Kidney (tissue), 13 donors: ENCODE measurements at regions not wholly inside any gene's neighbourhood (a gene's known extent, or its start where the extent isn't known, plus 50 kb on each side); places are given as distances from the start of the nearest gene placed in this dataset.
A peak's percentile ranks its signal among the peaks of the same experiment; 100 is the strongest.

Source experiments
- DNase-seq, 5 donors: peaks; one replicate each; pipeline ENCODE4 v3.0.0-alpha.2; 2013 to 2020
- FAIRE-seq: peaks from 2 replicates; lab custom pipeline; 2012; peaks lifted over from hg19 to GRCh38; lab: Jason Lieb, UNC
- H3K27ac ChIP-seq, 2 donors: one replicate each; pipeline ENCODE4 v1.7.0; 2013; ENCODE audit warnings: low read depth in 2 of 2, low read length in 2 of 2, inconsistent platforms in 1 of 2
- H3K27me3 ChIP-seq: one replicate; pipeline ENCODE4 v1.7.1; 2013; ENCODE audit warnings: low read length, inconsistent platforms; ENCODE audit not compliant: control insufficient read depth, insufficient read depth
- H3K36me3 ChIP-seq, 3 donors: one replicate each; pipeline versions ENCODE4 v1.7.0 to v1.7.1; 2013; ENCODE audit warnings: low read length in 3 of 3, control low read depth in 1 of 3, inconsistent platforms in 1 of 3; ENCODE audit not compliant: insufficient read depth in 3 of 3, control insufficient read depth in 2 of 3
- H3K4me1 ChIP-seq, 3 donors: one replicate each; pipeline versions ENCODE4 v1.7.0 to v1.7.1; 2013; ENCODE audit warnings: low read length in 3 of 3, inconsistent platforms in 1 of 3, low read depth in 1 of 3; ENCODE audit not compliant: control insufficient read depth in 2 of 3, insufficient read depth in 2 of 3
- H3K4me3 ChIP-seq, 3 donors: one replicate each; pipeline versions ENCODE4 v1.7.0 to v1.8.1; 2013; ENCODE audit warnings: low read length in 3 of 3, control low read depth in 1 of 3, inconsistent platforms in 1 of 3
- H3K9ac ChIP-seq, 3 donors: one replicate each; pipeline versions ENCODE4 v1.7.0 to v1.7.1; 2013; ENCODE audit warnings: low read length in 3 of 3, control low read depth in 1 of 3, inconsistent platforms in 1 of 3
- H3K9me3 ChIP-seq, 3 donors: one replicate each; pipeline versions ENCODE4 v1.7.0 to v1.7.1; 2013; ENCODE audit warnings: low read length in 3 of 3, control low read depth in 1 of 3, inconsistent platforms in 1 of 3; ENCODE audit not compliant: control insufficient read depth in 2 of 3, insufficient read depth in 1 of 3
- intact Hi-C: fragments of 100-400 bp; cut with DNase I; formaldehyde crosslinking; loops from one replicate; pipeline ENCODE4 v1.11.1; 2022
- TF ChIP-seq, protein P1 (sequence below): IDR thresholded peaks from 3 replicates; pipeline ENCODE4 v1.5.1; 2012; ENCODE audit warnings: mild to moderate bottlenecking, moderate library complexity, borderline replicate concordance; ENCODE audit not compliant: insufficient read depth; ENCODE audit errors: extremely low read depth
- donor health status: control.
- donor health status: control.
- donor health status: control.
- donor health status: control.
- donor health status: control.
- donor health status: DM: yes; HTN: yes; CAD: no.
- donor health status: Normal renal cell carcinoma (clear cell type).

DNA sequence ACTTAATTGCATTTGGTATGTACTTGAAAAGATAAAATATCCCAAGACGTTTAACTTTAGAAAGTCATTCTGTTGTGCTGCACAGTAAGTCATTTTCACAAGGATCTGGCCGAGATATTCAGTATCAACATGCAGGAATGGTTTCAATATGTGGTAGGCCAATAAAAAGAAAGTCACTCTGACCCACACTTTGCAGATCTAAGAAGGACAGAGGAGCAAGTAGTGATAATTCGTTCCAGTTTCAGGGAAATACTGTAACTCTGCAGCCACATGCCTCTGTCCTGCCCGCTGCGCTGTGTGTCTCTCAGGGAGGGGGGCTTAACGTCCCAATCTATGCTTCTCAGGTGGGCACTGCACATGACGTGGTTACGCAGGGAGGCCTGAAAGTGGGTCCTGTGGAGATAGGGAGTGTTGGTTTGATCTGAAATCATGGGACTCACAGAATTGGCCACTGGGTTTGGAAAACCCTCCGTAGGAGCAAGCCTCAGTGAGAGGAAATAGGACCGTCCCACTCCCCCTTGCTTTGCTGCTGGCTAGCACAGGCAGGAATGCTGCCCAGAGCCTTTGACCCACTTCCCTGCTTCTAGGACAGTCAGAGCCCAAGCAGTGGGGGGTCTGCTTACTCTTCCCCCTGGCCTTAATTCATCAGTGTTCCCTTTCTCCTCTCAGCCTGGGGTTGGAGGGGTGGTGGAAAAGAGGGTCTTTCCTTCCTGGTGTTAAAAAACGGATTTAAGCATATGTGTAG is 314.7 kb upstream of the SPRED2 start:
- Histone ChIP-seq H3K4me3 (no peak overlapping the region), H3K4me1 (no peaks in the 10 kb centered on the region), H3K9ac (no peak overlapping the region), H3K27me3 (no peaks in the 10 kb centered on the region), H3K9me3 (no peaks in the 10 kb centered on the region), H3K36me3 (no peaks in the 10 kb centered on the region), H3K27ac (no peak overlapping the region)
- TF ChIP-seq, protein P1, sequence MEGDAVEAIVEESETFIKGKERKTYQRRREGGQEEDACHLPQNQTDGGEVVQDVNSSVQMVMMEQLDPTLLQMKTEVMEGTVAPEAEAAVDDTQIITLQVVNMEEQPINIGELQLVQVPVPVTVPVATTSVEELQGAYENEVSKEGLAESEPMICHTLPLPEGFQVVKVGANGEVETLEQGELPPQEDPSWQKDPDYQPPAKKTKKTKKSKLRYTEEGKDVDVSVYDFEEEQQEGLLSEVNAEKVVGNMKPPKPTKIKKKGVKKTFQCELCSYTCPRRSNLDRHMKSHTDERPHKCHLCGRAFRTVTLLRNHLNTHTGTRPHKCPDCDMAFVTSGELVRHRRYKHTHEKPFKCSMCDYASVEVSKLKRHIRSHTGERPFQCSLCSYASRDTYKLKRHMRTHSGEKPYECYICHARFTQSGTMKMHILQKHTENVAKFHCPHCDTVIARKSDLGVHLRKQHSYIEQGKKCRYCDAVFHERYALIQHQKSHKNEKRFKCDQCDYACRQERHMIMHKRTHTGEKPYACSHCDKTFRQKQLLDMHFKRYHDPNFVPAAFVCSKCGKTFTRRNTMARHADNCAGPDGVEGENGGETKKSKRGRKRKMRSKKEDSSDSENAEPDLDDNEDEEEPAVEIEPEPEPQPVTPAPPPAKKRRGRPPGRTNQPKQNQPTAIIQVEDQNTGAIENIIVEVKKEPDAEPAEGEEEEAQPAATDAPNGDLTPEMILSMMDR, result no peak
- DNase-seq (peak in 3 of 5 donors; percentile 18 to 61 (median 25)), FAIRE-seq (no peak)
- intact Hi-C loops, result no loop called here

DNA sequence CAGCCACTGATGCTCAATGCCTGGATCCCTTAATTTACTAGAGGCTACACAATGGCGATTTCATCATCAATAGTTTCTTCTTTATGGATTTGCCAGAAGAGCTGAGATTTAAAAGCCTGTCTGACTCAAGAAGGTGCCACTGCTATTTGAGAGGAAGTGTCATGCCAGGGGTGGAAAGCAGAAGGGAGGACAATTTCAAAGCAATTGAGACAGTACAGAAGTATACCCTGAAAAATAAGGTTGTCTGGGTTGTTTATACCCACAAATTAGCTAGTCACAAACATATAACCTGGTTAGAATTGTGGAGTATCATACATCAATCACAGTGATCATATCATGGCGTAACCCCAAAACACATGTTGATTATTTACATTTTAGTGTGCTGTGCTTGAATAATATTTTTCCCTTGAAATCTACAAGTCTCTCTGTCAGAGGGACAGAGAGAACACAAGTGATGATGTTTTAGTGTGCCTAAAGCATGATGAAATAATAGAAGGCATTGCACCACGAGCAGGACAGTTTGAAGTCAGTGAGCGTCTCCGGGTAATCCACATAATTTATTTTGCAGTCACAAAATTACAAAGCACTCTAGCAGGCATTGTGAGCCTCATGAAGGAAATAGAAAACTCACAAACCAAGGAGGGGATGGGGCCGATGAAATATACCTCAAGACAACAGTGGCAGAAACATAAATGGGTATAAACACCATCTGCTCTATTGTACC is 312.2 kb upstream of the SPRED2 start:
- Histone ChIP-seq H3K9ac (no peak overlapping the region), H3K9me3 (no peaks in the 10 kb centered on the region), H3K27me3 (no peaks in the 10 kb centered on the region), H3K36me3 (no peaks in the 10 kb centered on the region), H3K4me1 (no peaks in the 10 kb centered on the region), H3K27ac (no peak overlapping the region), H3K4me3 (no peak overlapping the region)
- no peak for FAIRE-seq
- TF ChIP-seq, protein P1, result no peak
- intact Hi-C loops, result no loop called here
- DNase-seq, result no peak

DNA sequence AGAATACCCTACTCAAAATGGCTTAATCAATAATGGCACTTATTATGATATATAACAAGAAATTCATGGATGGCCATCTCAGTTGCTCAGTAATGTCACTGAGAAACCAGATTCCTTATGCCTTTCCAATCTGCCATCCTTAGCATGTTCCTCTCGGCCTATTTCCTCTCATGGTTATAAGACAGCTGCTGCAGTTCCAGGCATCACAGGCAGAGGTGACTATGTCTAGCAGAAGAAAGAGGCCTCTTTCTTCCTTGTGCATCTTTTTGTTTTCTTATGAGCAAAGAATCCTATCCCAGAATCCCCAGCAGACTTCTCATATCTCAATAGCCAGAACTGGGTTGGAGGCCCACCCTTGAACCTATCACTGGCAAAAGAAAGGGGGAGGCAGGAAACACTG is 310.6 kb upstream of the SPRED2 start:
- no peaks in the 10 kb centered on the region for H3K27me3 ChIP-seq
- TF ChIP-seq, protein P1, result no peak
- intact Hi-C loops, result no loop called here
- no peak overlapping the region for H3K9ac ChIP-seq
- FAIRE-seq (no peak), DNase-seq (no peak)
- H3K36me3 ChIP-seq, result no peaks in the 10 kb centered on the region
- no peaks in the 10 kb centered on the region for H3K4me1 ChIP-seq
- H3K4me3 ChIP-seq, result no peak overlapping the region
- no peak overlapping the region for H3K27ac ChIP-seq
- no peaks in the 10 kb centered on the region for H3K9me3 ChIP-seq
